ENCODE measurements at regions not wholly inside any gene's neighbourhood (a gene's known extent, or its start where the extent isn't known, plus 50 kb on each side); places are given as distances from the start of the nearest gene placed in this dataset.
A peak's percentile ranks its signal among the peaks of the same experiment; 100 is the strongest.
"Not testable (repeated sequence)": the region's sequence is repeated elsewhere in the genome, so short reads cannot be mapped to it uniquely, and the experiment has no call there.

- H3K9me3 Mint-ChIP-seq; H3K4me1 Mint-ChIP-seq (ENCODE audit: low read depth); H3K36me3 Mint-ChIP-seq (ENCODE audit: low read depth); H3K4me3 Mint-ChIP-seq; H3K27ac Mint-ChIP-seq; DNase-seq (ENCODE audit: low spot score); H3K27me3 Mint-ChIP-seq (ENCODE audit: low read depth): not testable (repeated sequence)
These were observed 210.6 kb upstream of the NPY2R start for GRCh38 chr4:154997866-154998265.

GRCh38 chr4:154998284-154998683 is 210.2 kb upstream of the NPY2R start:
- no peaks in the 10 kb centered on the region for H3K4me1 Mint-ChIP-seq (ENCODE audit: low read depth)
- H3K4me3 Mint-ChIP-seq: no peak overlapping the region
- H3K27me3 Mint-ChIP-seq (ENCODE audit: low read depth): no peaks in the 10 kb centered on the region
- H3K36me3 Mint-ChIP-seq (ENCODE audit: low read depth): no peaks in the 10 kb centered on the region
- no peak for DNase-seq (ENCODE audit: low spot score)
- H3K9me3 Mint-ChIP-seq: no peaks in the 10 kb centered on the region
- H3K27ac Mint-ChIP-seq: no peak overlapping the region

GRCh38 chr4:154998773-154999172 is 209.7 kb upstream of the NPY2R start:
- DNase-seq (ENCODE audit: low spot score): no peak
- no peak overlapping the region for H3K27ac Mint-ChIP-seq
- H3K9me3 Mint-ChIP-seq: no peaks in the 10 kb centered on the region
- H3K4me1 Mint-ChIP-seq (ENCODE audit: low read depth): no peaks in the 10 kb centered on the region
- no peaks in the 10 kb centered on the region for H3K36me3 Mint-ChIP-seq (ENCODE audit: low read depth)
- H3K4me3 Mint-ChIP-seq: no peak overlapping the region
- H3K27me3 Mint-ChIP-seq (ENCODE audit: low read depth): no peaks in the 10 kb centered on the region

DNA sequence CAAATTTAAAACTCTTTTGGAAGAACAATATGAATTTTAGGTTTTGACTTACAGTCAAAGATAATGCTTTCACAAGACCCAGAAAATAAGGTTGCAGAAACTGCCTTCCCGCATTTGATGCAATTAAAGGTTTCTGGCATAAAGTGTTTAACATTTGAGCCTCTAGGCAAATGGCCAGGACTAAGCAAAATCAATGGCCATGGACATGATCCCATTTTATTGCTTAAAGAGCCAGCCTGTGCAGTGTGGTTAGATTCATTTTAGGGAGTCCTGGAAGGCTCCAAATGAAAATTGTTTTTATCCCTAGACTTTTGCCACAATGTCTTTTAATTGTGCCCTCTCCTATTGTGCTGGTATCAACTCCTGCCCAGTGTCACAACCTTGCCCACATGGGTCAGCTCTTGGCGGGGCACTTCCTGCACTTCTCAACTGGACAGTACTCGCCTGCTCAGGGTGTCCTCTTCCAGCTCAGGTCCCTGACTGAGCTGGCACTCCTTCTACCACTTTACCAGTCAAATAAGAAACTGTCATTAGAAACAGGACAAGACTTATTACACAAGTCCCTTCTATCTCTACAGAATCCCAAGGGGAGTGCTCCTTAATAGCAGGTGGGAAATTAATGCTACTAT is 208.4 kb upstream of the NPY2R start:
- no peaks in the 10 kb centered on the region for H3K4me1 Mint-ChIP-seq (ENCODE audit: low read depth)
- DNase-seq (ENCODE audit: low spot score): no peak

DNA sequence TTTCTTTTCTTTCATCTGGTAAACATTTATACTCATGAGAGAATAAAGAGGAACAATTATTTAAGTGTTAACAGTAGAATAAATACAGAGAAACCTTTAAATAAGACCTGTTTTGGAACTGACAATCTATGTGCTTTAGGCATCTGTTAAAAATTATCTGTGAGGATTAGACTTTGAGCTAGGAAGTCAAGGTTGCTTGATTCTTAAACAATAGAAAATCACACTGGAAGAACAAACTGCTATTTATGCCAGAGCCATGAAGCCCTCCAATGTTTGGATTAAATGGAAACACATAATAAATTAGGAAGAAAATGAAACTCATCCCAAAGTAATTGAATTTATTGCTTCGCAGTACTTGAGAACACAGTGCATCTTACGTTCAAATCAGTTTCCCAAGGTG is 207.2 kb upstream of the NPY2R start:
- H3K36me3 Mint-ChIP-seq (ENCODE audit: low read depth): no peaks in the 10 kb centered on the region
- H3K27ac Mint-ChIP-seq: no peak overlapping the region
- no peaks in the 10 kb centered on the region for H3K27me3 Mint-ChIP-seq (ENCODE audit: low read depth)
- no peak overlapping the region for H3K4me3 Mint-ChIP-seq
- H3K9me3 Mint-ChIP-seq: no peaks in the 10 kb centered on the region
- DNase-seq (ENCODE audit: low spot score): no peak
- H3K4me1 Mint-ChIP-seq (ENCODE audit: low read depth): no peaks in the 10 kb centered on the region

More for the DNA sequence above, 208.4 kb upstream of the NPY2R start:
- Mint-ChIP-seq H3K36me3 (ENCODE audit: low read depth) (no peaks in the 10 kb centered on the region), H3K27ac (no peak overlapping the region), H3K4me3 (no peak overlapping the region), H3K9me3 (no peaks in the 10 kb centered on the region), H3K27me3 (ENCODE audit: low read depth) (no peaks in the 10 kb centered on the region)

GRCh38 chr4:155005395-155006090 is 202.9 kb upstream of the NPY2R start:
- Mint-ChIP-seq H3K9me3 (no peaks in the 10 kb centered on the region), H3K27me3 (ENCODE audit: low read depth) (no peaks in the 10 kb centered on the region), H3K4me1 (ENCODE audit: low read depth) (no peaks in the 10 kb centered on the region), H3K4me3 (no peak overlapping the region), H3K36me3 (ENCODE audit: low read depth) (no peaks in the 10 kb centered on the region), H3K27ac (no peak overlapping the region)
- DNase-seq (ENCODE audit: low spot score): no peak

DNA sequence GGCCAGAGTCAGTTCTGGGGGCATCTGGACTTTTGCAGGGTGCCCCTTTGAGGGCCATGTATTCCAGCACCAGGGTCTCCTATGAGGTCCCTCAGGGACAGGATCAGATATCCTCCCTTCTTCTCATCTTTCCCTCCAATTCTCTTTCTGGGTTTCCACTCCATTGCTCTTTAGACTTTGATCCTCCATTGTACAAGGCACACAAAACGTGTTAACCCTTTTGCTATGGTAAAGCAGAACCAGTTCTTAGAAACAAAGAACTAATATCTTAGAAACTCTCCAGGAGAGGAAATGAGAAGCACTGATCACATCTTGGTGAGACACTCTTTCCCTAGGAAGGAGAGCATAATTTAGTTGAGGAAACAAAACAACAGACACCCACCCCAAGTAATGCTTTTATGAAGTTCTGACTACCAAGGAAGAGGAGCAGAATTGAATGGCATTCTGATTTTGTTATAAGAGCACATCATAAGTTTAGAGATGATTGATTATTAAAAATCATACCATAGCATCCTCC is 200.7 kb upstream of the NPY2R start:
- no peak for DNase-seq (ENCODE audit: low spot score)
- Mint-ChIP-seq H3K27ac (no peak overlapping the region), H3K4me1 (ENCODE audit: low read depth) (no peaks in the 10 kb centered on the region), H3K4me3 (no peak overlapping the region), H3K9me3 (no peaks in the 10 kb centered on the region), H3K36me3 (ENCODE audit: low read depth) (no peaks in the 10 kb centered on the region), H3K27me3 (ENCODE audit: low read depth) (no peaks in the 10 kb centered on the region)

GRCh38 chr4:155008389-155008788 is 200.0 kb upstream of the NPY2R start:
- Mint-ChIP-seq H3K27ac (no peak overlapping the region), H3K9me3 (no peaks in the 10 kb centered on the region), H3K4me1 (ENCODE audit: low read depth) (no peaks in the 10 kb centered on the region), H3K27me3 (ENCODE audit: low read depth) (no peaks in the 10 kb centered on the region), H3K4me3 (no peak overlapping the region), H3K36me3 (ENCODE audit: low read depth) (no peaks in the 10 kb centered on the region)
- no peak for DNase-seq (ENCODE audit: low spot score)

DNA sequence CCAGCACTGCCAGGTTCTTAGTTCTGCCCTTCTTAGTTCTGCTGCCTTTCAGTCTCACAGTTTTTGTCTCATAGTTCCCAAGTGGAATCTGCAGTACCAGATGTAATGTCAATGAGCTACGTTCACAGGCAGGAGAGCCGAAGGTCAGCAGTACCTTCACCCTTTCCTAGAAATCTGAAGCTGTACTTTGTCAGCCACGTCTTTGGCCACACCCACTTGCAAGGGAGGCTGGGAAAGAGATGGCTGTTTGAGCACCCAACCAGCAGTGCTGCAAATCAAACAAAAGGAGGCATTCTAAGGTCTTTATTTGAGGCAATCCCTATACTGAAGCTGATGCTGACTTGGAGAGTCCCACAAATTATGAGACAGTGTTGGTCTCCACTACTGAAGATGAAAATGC is 199.1 kb upstream of the NPY2R start:
- no peak for DNase-seq (ENCODE audit: low spot score)
- H3K9me3 Mint-ChIP-seq: no peaks in the 10 kb centered on the region
- no peaks in the 10 kb centered on the region for H3K36me3 Mint-ChIP-seq (ENCODE audit: low read depth)
- no peak overlapping the region for H3K4me3 Mint-ChIP-seq
- H3K27me3 Mint-ChIP-seq (ENCODE audit: low read depth): no peaks in the 10 kb centered on the region
- no peaks in the 10 kb centered on the region for H3K4me1 Mint-ChIP-seq (ENCODE audit: low read depth)
- no peak overlapping the region for H3K27ac Mint-ChIP-seq

GRCh38 chr4:155010376-155010775 is 198.1 kb upstream of the NPY2R start:
- no peaks in the 10 kb centered on the region for H3K9me3 Mint-ChIP-seq
- no peak for DNase-seq (ENCODE audit: low spot score)
- H3K4me3 Mint-ChIP-seq: no peak overlapping the region
- H3K36me3 Mint-ChIP-seq (ENCODE audit: low read depth): no peaks in the 10 kb centered on the region
- no peaks in the 10 kb centered on the region for H3K4me1 Mint-ChIP-seq (ENCODE audit: low read depth)
- no peak overlapping the region for H3K27ac Mint-ChIP-seq
- no peaks in the 10 kb centered on the region for H3K27me3 Mint-ChIP-seq (ENCODE audit: low read depth)

GRCh38 chr4:155011163-155011780 is 197.2 kb upstream of the NPY2R start:
- Mint-ChIP-seq H3K9me3 (no peaks in the 10 kb centered on the region), H3K27ac (no peak overlapping the region), H3K4me1 (ENCODE audit: low read depth) (no peaks in the 10 kb centered on the region), H3K27me3 (ENCODE audit: low read depth) (no peaks in the 10 kb centered on the region), H3K4me3 (no peak overlapping the region), H3K36me3 (ENCODE audit: low read depth) (no peaks in the 10 kb centered on the region)
- DNase-seq (ENCODE audit: low spot score): no peak

DNA sequence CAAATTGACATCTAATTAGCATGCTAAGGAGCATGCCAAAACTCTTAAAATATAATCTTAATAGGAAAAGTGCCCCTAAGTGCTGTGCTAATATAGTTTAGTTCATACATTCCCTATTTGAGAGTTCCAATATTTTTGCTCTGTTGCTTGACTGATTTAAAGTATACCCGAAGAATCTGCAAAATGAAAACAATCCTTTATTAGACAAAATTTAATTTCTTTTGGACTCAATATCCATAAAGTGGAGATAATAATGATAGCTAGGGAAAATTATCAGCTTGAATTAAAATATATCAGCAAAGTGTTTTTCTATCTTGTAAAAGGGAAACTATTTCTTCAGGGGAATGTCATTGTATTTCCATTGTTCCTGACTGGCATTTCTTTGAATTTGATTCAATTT is 196.0 kb upstream of the NPY2R start:
- Mint-ChIP-seq H3K4me1 (ENCODE audit: low read depth) (no peaks in the 10 kb centered on the region), H3K36me3 (ENCODE audit: low read depth) (no peaks in the 10 kb centered on the region), H3K9me3 (no peaks in the 10 kb centered on the region), H3K27me3 (ENCODE audit: low read depth) (no peaks in the 10 kb centered on the region), H3K27ac (no peak overlapping the region), H3K4me3 (no peak overlapping the region)
- DNase-seq (ENCODE audit: low spot score): no peak

GRCh38 chr4:155017426-155017825 is 191.0 kb upstream of the NPY2R start:
- H3K27me3 Mint-ChIP-seq (ENCODE audit: low read depth): no peaks in the 10 kb centered on the region
- no peaks in the 10 kb centered on the region for H3K36me3 Mint-ChIP-seq (ENCODE audit: low read depth)
- no peaks in the 10 kb centered on the region for H3K4me1 Mint-ChIP-seq (ENCODE audit: low read depth)
- no peak for DNase-seq (ENCODE audit: low spot score)
- H3K27ac Mint-ChIP-seq: no peak overlapping the region
- H3K9me3 Mint-ChIP-seq: no peaks in the 10 kb centered on the region
- H3K4me3 Mint-ChIP-seq: no peak overlapping the region

DNA sequence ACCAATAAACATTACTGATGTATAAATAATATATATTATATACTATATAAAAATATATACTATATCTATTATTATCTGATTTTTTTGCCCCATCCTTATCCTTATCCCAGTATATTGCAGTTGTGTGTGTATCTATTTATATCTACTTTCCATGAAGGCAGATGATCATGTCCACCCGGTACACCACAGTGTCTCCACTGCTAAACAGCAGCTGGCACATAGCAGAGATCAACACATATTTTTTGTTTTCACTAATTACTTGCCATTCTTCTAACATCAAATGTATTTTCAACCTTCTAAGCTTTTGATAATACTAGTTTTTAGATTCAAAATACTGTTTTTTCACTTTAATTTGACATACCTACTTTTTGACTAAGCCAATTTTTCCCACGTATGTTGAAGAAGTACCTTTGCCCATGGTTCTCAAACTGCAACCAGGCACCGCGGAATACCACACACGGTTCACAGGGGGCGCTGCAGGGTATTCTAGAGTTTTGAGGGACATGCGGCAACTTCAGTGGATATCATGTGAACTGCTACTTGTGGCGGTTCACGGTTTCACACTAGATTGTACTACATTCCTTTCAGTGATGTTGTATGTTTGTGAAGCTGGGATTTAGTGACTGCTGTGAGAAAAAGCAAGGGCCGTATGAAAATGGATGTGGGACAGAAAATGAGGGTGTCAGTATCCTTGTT is 182.5 kb upstream of the NPY2R start:
- peak; percentile 5 for DNase-seq (ENCODE audit: low spot score)
- no peaks in the 10 kb centered on the region for H3K27me3 Mint-ChIP-seq (ENCODE audit: low read depth)
- H3K27ac Mint-ChIP-seq: no peak overlapping the region
- no peaks in the 10 kb centered on the region for H3K9me3 Mint-ChIP-seq
- no peak overlapping the region for H3K4me3 Mint-ChIP-seq
- H3K36me3 Mint-ChIP-seq (ENCODE audit: low read depth): no peaks in the 10 kb centered on the region
- H3K4me1 Mint-ChIP-seq (ENCODE audit: low read depth): no peaks in the 10 kb centered on the region

Data from T-helper 2 cell treated with Interferon-gamma antibody and Interleukin-4, amounts not matched to agents 5 μg/mL and 100 μg/mL, for 36 hours (primary cell).